ENCODE measurements at regions not wholly inside any gene's neighbourhood (a gene's known extent, or its start where the extent isn't known, plus 50 kb on each side); places are given as distances from the start of the nearest gene placed in this dataset.
"Not testable (repeated sequence)": the region's sequence is repeated elsewhere in the genome, so short reads cannot be mapped to it uniquely, and the experiment has no call there.

- Histone ChIP-seq H3K36me3 (replicated peaks in 1 of 2; ENCODE audit: control extremely low read depth in 1 of 2, control insufficient read depth in 1 of 2, extremely low read depth in 1 of 2, insufficient read depth in 2 of 2, low read length in 1 of 2) (no peaks in the 10 kb centered on the region), H3K27me3 (replicated peaks in 1 of 4; ENCODE audit: control extremely low read depth in 1 of 4, control insufficient read depth in 3 of 4, insufficient read depth in 4 of 4, low read length in 3 of 4) (no peaks in the 10 kb centered on the region), H3K4me1 (ENCODE audit: control insufficient read depth in 2 of 2, insufficient read depth in 2 of 2, low read length in 2 of 2) (no peaks in the 10 kb centered on the region), H3K27ac (ENCODE audit: low read length in 2 of 2) (no peak overlapping the region), H2AFZ (ENCODE audit: insufficient read depth, low read depth, low read length, poor library complexity, severe bottlenecking) (no peak overlapping the region), H3K9ac (ENCODE audit: low read length) (no peak overlapping the region), H3K79me2 (ENCODE audit: control insufficient read depth, insufficient read depth, low read length) (no peaks in the 10 kb centered on the region), H4K20me1 (ENCODE audit: control insufficient read depth, insufficient read depth, low read length, poor library complexity, severe bottlenecking) (no peaks in the 10 kb centered on the region), H3K4me2 (replicated peaks; ENCODE audit: low read depth, low read length, poor library complexity, severe bottlenecking) (no peak overlapping the region), H3K9me3 (ENCODE audit: control extremely low read depth in 1 of 3, control insufficient read depth in 2 of 3, insufficient read depth in 1 of 3, low read length in 2 of 3) (peaks cover 0 to 6% (median 0%) of the 10 kb centered on the region in 3 donors), H3K4me3 (ENCODE audit: control extremely low read depth in 1 of 5, extremely low read depth in 1 of 5, insufficient read depth in 1 of 5, low read depth in 2 of 5, low read length in 4 of 5) (no peak overlapping the region)
- Mint-ChIP-seq H3K27me3 (no peaks in the 10 kb centered on the region), H3K27ac (no peak overlapping the region), H3K4me3 (no peak overlapping the region), H3K4me1 (no peaks in the 10 kb centered on the region), H3K9me3 (ENCODE audit: insufficient read depth) (no peaks in the 10 kb centered on the region)
- 94% methylated on average over 4 of the region's 5 CpGs for WGBS (ENCODE audit: insufficient coverage)
- ATAC-seq (ENCODE audit: low read depth) (no peak), DNase-seq (no peak)
- ChIA-PET CTCF (no interaction called here), POLR2A (no interaction called here)
- intact Hi-C loops (cut with micrococcal nuclease), result no loop called here
- no peak for TF ChIP-seq CTCF (IDR thresholded peaks at IDR 0.05)
- TF ChIP-seq EZH2 (IDR thresholded peaks at IDR 0.05; ENCODE audit: borderline replicate concordance, insufficient read depth, low read depth, low read length, poor library complexity, severe bottlenecking), result no peak
These were observed 133.5 kb upstream of the MRPS30 start for GRCh38 chr5:44675296-44675695.

- no peak for ATAC-seq (ENCODE audit: low read depth)
- Mint-ChIP-seq H3K27ac (no peak overlapping the region), H3K27me3 (no peaks in the 10 kb centered on the region), H3K4me3 (no peak overlapping the region), H3K9me3 (ENCODE audit: insufficient read depth) (no peaks in the 10 kb centered on the region), H3K4me1 (no peaks in the 10 kb centered on the region)
- DNase-seq, result no peak
- ChIA-PET CTCF (no interaction called here), POLR2A (no interaction called here)
- no peaks in the 10 kb centered on the region for H4K20me1 ChIP-seq (ENCODE audit: control insufficient read depth, insufficient read depth, low read length, poor library complexity, severe bottlenecking)
- intact Hi-C loops (cut with micrococcal nuclease), result no loop called here
- no peak overlapping the region for H3K27ac ChIP-seq (ENCODE audit: low read length in 2 of 2)
- H2AFZ ChIP-seq (ENCODE audit: insufficient read depth, low read depth, low read length, poor library complexity, severe bottlenecking), result no peak overlapping the region
- WGBS (ENCODE audit: insufficient coverage), result no CpG with 5 or more reads among the region's 1 CpG
- no peak overlapping the region for H3K9ac ChIP-seq (ENCODE audit: low read length)
- TF ChIP-seq EZH2 (IDR thresholded peaks at IDR 0.05; ENCODE audit: borderline replicate concordance, insufficient read depth, low read depth, low read length, poor library complexity, severe bottlenecking) (no peak), CTCF (IDR thresholded peaks at IDR 0.05) (no peak)
- H3K4me2 ChIP-seq (replicated peaks; ENCODE audit: low read depth, low read length, poor library complexity, severe bottlenecking), result no peak overlapping the region
- H3K4me3 ChIP-seq (ENCODE audit: control extremely low read depth in 1 of 5, extremely low read depth in 1 of 5, insufficient read depth in 1 of 5, low read depth in 2 of 5, low read length in 4 of 5), result no peak overlapping the region
- H3K27me3 ChIP-seq (replicated peaks in 1 of 4; ENCODE audit: control extremely low read depth in 1 of 4, control insufficient read depth in 3 of 4, insufficient read depth in 4 of 4, low read length in 3 of 4), result no peaks in the 10 kb centered on the region
- peaks cover 0 to 5% (median 0%) of the 10 kb centered on the region in 3 donors for H3K9me3 ChIP-seq (ENCODE audit: control extremely low read depth in 1 of 3, control insufficient read depth in 2 of 3, insufficient read depth in 1 of 3, low read length in 2 of 3)
- H3K79me2 ChIP-seq (ENCODE audit: control insufficient read depth, insufficient read depth, low read length), result no peaks in the 10 kb centered on the region
- no peaks in the 10 kb centered on the region for H3K4me1 ChIP-seq (ENCODE audit: control insufficient read depth in 2 of 2, insufficient read depth in 2 of 2, low read length in 2 of 2)
- no peaks in the 10 kb centered on the region for H3K36me3 ChIP-seq (replicated peaks in 1 of 2; ENCODE audit: control extremely low read depth in 1 of 2, control insufficient read depth in 1 of 2, extremely low read depth in 1 of 2, insufficient read depth in 2 of 2, low read length in 1 of 2)
These were observed 134.3 kb upstream of the MRPS30 start for GRCh38 chr5:44674461-44674860.

- H2AFZ ChIP-seq (ENCODE audit: insufficient read depth, low read depth, low read length, poor library complexity, severe bottlenecking); H3K4me3 ChIP-seq (ENCODE audit: control extremely low read depth in 1 of 5, extremely low read depth in 1 of 5, insufficient read depth in 1 of 5, low read depth in 2 of 5, low read length in 4 of 5); H3K4me2 ChIP-seq (replicated peaks; ENCODE audit: low read depth, low read length, poor library complexity, severe bottlenecking); POLR2A ChIA-PET; intact Hi-C loops (cut with micrococcal nuclease); H3K27me3 ChIP-seq (replicated peaks in 1 of 4; ENCODE audit: control extremely low read depth in 1 of 4, control insufficient read depth in 3 of 4, insufficient read depth in 4 of 4, low read length in 3 of 4); H3K79me2 ChIP-seq (ENCODE audit: control insufficient read depth, insufficient read depth, low read length); H3K36me3 ChIP-seq (replicated peaks in 1 of 2; ENCODE audit: control extremely low read depth in 1 of 2, control insufficient read depth in 1 of 2, extremely low read depth in 1 of 2, insufficient read depth in 2 of 2, low read length in 1 of 2); H3K4me1 ChIP-seq (ENCODE audit: control insufficient read depth in 2 of 2, insufficient read depth in 2 of 2, low read length in 2 of 2); H3K27ac ChIP-seq (ENCODE audit: low read length in 2 of 2); H3K4me1 Mint-ChIP-seq; H4K20me1 ChIP-seq (ENCODE audit: control insufficient read depth, insufficient read depth, low read length, poor library complexity, severe bottlenecking); CTCF ChIA-PET; H3K9me3 Mint-ChIP-seq (ENCODE audit: insufficient read depth); H3K4me3 Mint-ChIP-seq; H3K27ac Mint-ChIP-seq; H3K9ac ChIP-seq (ENCODE audit: low read length); H3K27me3 Mint-ChIP-seq; ATAC-seq (ENCODE audit: low read depth); DNase-seq: not testable (repeated sequence)
- H3K9me3 ChIP-seq (ENCODE audit: control extremely low read depth in 1 of 3, control insufficient read depth in 2 of 3, insufficient read depth in 1 of 3, low read length in 2 of 3), result peaks cover 0 to 14% (median 0%) of the 10 kb centered on the region in 3 donors
- WGBS (ENCODE audit: insufficient coverage), result 85% methylated on average over 15 of the region's 16 CpGs
These were observed 140.3 kb upstream of the MRPS30 start for GRCh38 chr5:44668471-44668870.
